HS-5 (cell line): ENCODE measurements at regions not wholly inside any gene's neighbourhood (a gene's known extent, or its start where the extent isn't known, plus 50 kb on each side); places are given as distances from the start of the nearest gene placed in this dataset.

ENCODE experiments used
- DNase-seq: peaks from one replicate; pipeline ENCODE4 v3.0.0-alpha.2; 2012; ENCODE audit warnings: low read depth

DNA sequence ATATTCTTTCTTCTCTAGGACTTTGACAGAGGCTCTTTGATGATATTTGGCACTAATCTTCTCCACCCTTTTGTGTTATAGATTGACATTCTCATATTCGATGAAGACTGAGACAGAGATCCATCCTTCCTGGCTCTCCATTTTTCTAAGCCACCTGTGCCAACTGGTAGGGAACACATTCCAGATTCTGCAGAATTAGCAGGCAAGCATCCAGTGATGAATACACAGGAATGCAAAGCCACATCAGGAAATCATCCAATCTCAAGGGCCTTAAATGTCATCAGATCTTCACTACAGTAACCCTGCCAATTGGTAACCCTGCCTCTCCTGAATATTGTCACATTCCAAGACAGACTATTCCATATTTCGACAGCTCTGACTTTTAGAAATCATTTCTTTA, 718.4 kb upstream of the API5 start:
- no peak for DNase-seq

DNA sequence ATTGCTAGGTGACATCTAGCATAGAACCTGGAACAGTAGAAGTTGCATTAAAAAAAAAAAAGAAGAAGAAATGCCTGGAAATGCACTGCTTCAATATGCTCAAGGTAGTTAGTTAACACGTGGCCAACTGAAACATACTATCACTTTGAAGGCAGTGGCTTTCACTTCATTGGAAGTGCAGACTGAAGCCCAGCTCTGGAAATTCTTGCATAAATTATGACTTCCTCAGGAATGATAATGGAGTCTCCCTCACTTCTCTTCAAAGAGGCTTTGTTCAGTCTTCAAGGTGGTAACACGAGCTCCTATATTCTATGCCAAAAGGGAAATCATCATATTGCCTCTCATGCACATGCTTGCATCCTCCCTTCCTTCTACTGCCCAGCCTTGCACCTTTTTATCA, 715.9 kb upstream of the API5 start:
- DNase-seq = no peak

DNA sequence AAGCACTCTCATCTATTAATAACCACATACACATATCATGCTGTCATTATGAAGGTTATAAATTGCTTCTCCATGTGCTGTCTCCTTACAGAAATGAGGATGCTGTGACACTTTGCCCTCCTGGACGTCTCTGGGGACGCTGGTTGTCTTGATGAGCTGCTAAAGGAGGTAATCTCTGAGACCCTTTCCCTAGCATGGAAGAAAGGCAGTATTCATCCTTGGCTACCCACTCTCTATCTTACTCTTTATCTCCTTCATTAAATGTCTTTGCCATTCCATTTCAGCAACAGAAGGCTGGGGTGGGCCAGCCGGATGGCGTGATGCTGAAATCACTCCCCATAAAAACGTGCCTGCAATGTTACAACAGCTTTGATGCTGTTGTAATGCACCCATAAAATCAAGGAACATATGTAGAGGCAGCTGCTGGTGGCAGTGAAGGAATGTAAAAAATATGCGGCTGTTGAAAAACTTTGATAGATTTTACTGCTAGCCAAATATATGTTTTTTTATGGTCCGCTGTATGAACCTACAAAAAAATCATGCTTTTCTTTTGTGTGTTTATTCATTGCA, 715.1 kb upstream of the API5 start:
- no peak for DNase-seq

DNA sequence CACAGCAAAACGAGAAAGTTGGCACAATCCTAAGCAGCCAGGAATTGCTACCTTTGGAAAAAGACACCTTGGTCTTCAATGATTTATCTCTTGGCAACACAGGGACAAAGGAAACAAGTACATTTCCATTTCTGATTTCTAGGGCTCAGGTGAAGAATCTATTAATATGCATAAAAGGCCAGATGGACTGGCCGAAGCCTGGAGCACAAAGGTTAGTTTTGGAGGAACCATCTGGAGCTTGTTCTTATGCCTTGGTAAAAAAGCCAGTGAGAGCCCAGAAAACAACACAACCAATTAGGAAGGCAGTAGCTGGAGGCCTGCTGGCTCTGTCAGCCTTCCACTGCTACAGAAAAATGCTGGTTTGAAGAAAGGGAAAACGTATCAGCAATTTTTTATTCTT, 713.5 kb upstream of the API5 start:
- DNase-seq = no peak

- DNase-seq = no peak
Observed at GRCh38 chr11:42620796-42621195, 691.0 kb upstream of the API5 start.

- DNase-seq = no peak
Observed at GRCh38 chr11:42625757-42626665, 685.8 kb upstream of the API5 start.

DNA sequence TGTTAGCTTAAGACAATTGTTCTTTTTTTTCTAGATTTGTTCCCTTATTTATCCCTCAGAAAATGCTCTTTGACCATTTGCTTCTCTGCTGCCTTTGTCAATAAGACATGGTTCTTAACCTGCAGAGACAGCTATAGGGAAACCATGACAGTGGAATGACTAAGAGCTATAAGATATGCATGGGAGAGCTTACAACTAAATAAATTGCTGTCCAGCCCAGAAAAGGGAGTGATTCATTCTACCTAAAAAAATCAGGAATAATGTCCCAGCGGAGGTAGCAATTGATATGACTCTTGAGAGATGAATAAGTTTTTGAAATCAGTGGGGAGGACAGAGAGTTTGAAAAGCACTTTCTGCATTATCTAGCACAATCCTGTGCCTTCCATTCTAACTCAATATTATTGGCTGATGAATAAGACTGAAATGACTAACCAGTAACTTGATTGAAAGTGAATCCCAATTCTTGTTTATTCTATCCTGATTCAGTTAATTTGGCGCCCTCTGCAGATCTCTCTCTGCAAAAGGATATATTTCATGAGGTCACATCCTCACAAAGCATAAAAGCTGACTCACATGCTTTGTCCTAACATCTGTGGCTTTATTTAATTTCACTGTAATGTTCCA, 680.5 kb upstream of the API5 start:
- DNase-seq = no peak

GRCh38 chr11:42646959-42647358, 664.8 kb upstream of the API5 start:
- DNase-seq = no peak

GRCh38 chr11:42647993-42648392, 663.8 kb upstream of the API5 start:
- DNase-seq = no peak

DNA sequence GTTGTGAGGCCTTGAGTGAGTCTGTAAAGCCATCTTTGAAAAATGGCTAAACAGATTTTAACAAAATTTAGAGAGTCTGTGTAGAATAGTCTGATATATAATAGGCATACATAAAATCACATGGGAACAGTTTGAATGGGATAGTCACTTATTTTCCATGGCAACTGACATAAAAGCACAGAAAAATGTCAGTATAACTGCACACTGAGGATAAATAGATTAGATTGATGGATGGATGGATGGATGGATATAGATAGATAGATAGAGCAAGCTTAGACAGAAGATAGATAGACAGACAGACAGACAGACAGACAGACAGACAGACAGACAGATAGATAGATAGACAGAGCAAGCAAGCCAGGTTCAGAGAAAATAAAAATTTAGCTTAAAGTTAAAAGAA, 660.2 kb upstream of the API5 start:
- DNase-seq = no peak

DNA sequence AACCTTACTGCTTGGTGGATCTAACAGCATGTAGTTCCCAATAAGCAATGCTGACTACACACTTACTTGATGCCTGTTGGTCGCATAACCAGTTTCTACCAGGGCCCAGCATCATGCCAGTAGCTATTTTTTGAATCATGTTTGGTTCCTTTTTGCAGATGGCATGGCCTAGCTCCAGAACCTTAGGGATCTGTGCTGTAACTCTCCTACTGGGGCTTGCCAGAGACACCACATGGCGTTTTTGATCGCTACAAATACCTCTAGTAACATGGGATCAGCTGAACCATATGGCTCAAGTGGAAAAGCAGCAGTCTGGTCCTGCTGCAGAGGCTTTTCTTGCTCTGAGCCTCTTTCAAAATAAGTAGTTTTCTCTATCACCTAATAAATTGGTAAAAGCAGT, 654.6 kb upstream of the API5 start:
- no peak for DNase-seq

DNA sequence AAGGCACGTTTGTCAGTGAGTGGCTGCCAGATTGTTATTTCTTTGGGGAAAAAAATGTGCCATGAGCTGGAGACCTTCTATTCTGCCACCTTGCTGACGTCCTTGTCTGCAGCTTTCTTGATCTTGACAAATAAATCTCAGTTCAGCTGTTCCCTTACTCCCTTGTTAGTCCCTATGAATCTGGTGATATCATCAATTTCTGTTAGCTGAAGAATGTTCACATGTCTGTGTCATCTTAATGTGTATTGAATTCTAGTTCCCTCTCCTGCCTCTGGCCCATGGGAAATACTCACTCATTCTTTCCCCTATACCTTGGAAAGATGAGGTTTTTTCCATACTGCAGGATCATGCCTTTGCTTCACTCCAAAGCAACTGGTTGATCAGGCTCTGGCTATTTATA, 649.9 kb upstream of the API5 start:
- no peak for DNase-seq

DNA sequence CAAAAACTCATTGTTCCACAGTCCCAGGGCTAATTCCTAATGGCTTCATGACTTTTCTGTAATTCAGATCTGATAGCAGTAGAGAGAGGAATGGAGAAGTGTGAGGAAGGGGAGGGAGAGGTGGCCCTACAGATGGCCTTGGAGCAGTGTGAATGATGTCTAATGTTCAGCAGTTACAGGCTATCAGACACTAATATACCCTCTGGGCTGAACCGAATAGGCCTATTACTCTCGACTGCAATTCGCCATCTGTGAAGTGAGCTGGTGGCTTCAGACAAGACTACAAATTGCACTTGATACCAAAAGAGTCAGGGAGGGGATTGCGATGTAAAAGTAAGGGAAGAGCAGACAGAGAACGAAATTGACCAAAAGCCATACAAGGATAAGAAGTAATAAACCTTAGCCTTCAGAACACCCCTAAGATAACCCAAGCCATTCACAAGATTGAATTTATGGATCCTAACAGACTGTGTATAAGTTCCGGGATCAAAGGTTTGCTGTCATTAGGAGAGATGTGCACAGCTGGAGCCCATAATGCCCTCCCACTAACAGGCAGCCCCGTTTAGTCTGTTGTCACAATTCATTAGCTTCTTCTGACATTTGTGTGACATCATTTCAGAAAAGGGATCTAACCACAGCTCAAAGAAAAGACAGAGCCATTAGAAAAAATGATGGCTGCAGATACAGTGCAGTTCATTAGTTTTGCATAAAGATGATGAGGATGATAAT, 642.4 kb upstream of the API5 start:
- no peak for DNase-seq

- no peak for DNase-seq
Observed at GRCh38 chr11:42674436-42674835, 637.4 kb upstream of the API5 start.

DNA sequence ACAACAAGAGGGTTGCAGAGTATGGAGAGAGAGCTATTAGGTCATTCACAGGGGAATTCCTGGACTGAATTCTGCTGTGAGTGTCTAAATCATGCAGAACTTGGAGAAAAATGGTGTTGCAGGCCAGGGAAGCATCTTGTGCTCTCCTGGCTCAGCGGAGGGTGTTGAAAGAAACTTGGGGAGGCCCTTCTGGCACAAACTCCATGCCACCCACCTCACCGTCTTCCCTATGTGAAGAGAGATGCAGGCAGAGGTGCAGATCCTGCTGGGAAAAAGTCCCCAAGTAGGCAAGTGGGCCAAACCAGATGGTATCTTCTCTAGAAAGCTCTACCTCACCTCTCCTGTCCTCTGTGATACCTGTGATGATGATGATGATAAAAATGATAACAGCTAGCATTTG, 604.3 kb upstream of the API5 start:
- DNase-seq = no peak

- no peak for DNase-seq
Observed at GRCh38 chr11:42709216-42709615, 602.6 kb upstream of the API5 start.

DNA sequence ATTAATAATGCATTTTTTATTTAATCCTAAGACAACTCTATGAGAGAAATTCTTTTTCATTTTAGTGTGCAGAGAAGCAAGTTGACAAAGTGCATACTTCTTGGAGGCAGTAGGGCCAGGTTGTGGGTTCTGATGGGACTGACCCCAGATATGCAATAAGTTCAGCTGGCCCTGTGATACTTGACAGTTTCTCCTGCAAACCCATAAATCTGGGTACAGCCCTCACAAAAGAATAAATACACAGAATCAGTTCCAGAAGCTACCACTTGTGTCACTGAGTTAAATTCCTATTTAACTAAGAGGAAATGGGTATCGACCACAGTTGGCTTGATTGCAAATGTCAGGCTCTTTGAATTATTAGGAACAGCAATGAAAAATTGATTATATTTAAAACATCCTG, 598.5 kb upstream of the API5 start:
- DNase-seq = no peak

GRCh38 chr11:42713753-42714152, 598.0 kb upstream of the API5 start:
- DNase-seq = no peak

- DNase-seq = no peak
Observed at GRCh38 chr11:42720716-42721563, 590.9 kb upstream of the API5 start.

GRCh38 chr11:42727879-42728278, 583.9 kb upstream of the API5 start:
- DNase-seq = no peak

- no peak for DNase-seq
Observed at GRCh38 chr11:42762348-42762747, 549.4 kb upstream of the API5 start.

DNA sequence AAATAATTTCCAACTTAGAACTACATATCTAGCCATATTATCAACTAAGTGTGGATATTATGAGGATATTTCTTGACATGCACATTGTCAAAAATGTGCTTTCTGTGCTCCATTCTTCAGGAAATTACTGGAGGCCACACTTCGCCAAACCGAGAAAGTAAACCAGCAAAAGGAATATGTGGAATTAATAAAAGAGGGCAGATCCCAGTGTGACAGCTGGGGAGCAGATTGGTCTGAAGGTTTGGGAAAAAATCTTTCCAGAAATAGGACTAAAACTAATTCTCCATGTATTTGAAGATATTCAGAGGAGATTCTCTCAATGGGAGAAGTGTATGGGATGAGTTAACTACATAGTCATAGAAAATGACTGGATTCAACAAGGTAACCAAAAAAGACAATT, 546.9 kb upstream of the API5 start:
- DNase-seq = no peak
